ENCODE measurements at regions not wholly inside any gene's neighbourhood (a gene's known extent, or its start where the extent isn't known, plus 50 kb on each side); places are given as distances from the start of the nearest gene placed in this dataset.

DNA sequence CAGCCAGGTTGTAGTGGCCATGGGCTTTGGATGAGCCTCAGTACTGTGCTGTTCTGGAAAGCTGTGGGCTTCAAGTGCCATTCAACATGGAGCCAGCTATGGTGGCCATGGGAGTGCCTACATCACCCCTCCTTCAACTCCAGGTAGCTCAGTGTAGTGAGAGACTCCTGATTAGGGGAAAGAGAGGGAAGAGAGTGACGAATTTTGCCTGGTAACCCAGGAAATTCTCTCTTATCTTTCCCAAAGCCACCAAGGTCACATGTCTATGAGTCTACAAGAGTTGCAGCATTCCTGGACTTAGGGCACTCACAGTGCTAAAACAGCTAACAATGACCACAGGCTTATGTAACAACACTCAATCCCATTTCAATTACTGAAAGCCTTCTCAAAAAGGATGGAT is 81.7 kb upstream of the SPTLC1 start:
- H3K9me3 ChIP-seq = peaks cover 0 to 6% of the 10 kb centered on the region in 2 donors
- TF ChIP-seq, protein P1, sequence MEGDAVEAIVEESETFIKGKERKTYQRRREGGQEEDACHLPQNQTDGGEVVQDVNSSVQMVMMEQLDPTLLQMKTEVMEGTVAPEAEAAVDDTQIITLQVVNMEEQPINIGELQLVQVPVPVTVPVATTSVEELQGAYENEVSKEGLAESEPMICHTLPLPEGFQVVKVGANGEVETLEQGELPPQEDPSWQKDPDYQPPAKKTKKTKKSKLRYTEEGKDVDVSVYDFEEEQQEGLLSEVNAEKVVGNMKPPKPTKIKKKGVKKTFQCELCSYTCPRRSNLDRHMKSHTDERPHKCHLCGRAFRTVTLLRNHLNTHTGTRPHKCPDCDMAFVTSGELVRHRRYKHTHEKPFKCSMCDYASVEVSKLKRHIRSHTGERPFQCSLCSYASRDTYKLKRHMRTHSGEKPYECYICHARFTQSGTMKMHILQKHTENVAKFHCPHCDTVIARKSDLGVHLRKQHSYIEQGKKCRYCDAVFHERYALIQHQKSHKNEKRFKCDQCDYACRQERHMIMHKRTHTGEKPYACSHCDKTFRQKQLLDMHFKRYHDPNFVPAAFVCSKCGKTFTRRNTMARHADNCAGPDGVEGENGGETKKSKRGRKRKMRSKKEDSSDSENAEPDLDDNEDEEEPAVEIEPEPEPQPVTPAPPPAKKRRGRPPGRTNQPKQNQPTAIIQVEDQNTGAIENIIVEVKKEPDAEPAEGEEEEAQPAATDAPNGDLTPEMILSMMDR (IDR thresholded peaks at IDR 0.05) = no peak
- no peaks in the 10 kb centered on the region for H3K4me1 ChIP-seq
- H3K4me3 ChIP-seq = no peak overlapping the region
- DNase-seq (ENCODE audit: low spot score) = no peak
- no peaks in the 10 kb centered on the region for H3K27me3 ChIP-seq
- H3K36me3 ChIP-seq = no peaks in the 10 kb centered on the region
- no peak overlapping the region for H3K27ac ChIP-seq

DNA sequence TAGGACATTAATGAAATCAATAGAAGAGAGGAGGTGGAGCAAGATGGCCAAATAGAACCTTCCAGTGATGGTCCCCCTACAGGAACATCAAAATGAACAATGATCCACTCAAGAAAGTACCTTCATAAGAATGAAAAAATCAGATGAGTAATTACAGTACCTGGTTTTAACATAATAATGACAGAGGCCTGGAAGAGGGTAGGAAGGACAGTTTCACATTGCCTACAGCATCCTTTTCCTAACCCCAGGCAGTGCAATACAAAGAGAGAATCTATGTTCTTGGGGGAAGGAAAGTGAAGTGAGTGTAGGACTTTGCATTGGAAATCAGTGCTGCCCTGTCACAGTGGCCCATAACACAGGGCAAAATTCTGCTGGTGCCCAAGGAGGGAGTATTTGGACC is 81.2 kb upstream of the SPTLC1 start:
- TF ChIP-seq, protein P1 (IDR thresholded peaks at IDR 0.05) = no peak
- peaks cover 0 to 6% of the 10 kb centered on the region in 2 donors for H3K9me3 ChIP-seq
- H3K27me3 ChIP-seq = no peaks in the 10 kb centered on the region
- no peak overlapping the region for H3K27ac ChIP-seq
- no peaks in the 10 kb centered on the region for H3K36me3 ChIP-seq
- no peak overlapping the region for H3K4me3 ChIP-seq
- no peaks in the 10 kb centered on the region for H3K4me1 ChIP-seq
- DNase-seq (ENCODE audit: low spot score) = no peak

DNA sequence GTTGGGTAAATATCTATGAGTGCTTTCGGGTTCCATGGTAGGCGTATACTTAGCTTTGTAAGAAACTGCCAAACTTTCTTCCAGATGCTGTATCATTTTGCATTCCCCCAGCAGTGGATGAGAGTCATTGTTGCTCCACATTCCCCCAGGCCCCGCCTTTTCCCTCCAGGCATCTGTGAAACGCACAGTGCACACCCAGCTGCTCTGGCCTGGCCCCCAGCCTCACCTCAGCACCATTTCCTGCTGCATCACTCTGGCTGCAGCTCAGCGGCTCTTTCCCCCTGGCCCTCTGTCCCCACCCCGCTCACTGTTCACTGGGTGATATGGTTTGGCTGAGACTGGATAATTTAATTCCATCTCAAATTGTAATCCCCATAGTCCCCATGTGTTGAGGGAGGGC is 76.6 kb upstream of the SPTLC1 start:
- Histone ChIP-seq H3K4me1 (no peaks in the 10 kb centered on the region), H3K27ac (no peak overlapping the region), H3K27me3 (no peaks in the 10 kb centered on the region), H3K9me3 (no peaks in the 10 kb centered on the region), H3K4me3 (no peak overlapping the region), H3K36me3 (no peaks in the 10 kb centered on the region)
- DNase-seq (ENCODE audit: low spot score) = no peak
- TF ChIP-seq, protein P1 (IDR thresholded peaks at IDR 0.05) = no peak

DNA sequence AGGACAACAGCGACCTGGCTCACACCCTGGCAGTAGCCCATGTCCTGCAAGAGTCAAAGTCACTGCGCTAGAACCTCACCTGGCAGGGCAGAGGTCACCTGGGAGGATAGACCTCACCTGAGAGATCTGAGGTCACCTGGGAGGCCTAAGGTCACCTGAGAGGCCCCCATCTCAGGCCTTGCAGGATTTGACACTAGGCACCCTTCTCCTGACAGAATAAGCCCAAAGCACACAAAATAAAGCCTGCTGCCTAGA is 75.2 kb upstream of the SPTLC1 start:
- TF ChIP-seq, protein P1 (IDR thresholded peaks at IDR 0.05) = no peak
- H3K9me3 ChIP-seq = no peaks in the 10 kb centered on the region
- no peak overlapping the region for H3K27ac ChIP-seq
- DNase-seq (ENCODE audit: low spot score) = no peak
- no peak overlapping the region for H3K4me3 ChIP-seq
- H3K4me1 ChIP-seq = no peaks in the 10 kb centered on the region
- no peaks in the 10 kb centered on the region for H3K36me3 ChIP-seq
- no peaks in the 10 kb centered on the region for H3K27me3 ChIP-seq

DNA sequence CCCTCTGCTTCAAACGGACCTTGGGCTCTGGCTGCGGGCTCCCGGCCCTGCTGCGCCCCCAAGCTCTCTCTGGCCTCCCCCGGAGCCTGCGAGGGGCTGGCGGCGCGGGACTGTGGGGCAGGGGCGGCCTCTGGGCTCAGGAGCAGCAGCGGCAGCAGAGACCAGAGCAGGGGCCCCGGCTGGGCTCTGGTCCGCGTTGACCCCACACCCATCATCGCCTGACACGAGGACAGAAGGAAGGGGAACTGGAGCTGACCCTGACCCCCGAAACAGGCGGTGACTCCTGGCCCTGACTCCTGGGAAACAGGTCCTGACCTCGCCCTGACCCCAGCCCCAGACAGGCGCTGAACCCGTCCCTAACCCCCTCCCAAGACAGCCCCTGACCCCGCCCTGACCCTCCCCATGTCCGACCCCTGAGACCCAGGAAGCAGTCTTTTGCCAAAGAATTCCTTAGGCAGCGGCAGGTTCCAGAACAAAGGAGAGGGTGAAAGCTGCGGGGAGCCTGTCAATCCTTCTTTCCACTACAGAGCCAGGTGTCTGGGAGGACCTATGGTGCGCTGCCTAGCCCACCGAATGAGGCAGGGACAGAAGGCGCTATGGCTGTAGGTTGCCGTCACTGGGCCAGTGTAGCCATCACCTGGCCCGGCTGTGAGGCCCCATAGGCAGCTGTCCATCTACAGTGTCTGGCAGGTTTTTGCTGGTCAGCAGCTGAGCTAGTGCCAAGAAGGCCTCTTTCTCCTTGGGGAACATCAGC is 74.7 kb upstream of the SPTLC1 start:
- Histone ChIP-seq H3K4me3 (no peak overlapping the region), H3K27ac (no peak overlapping the region), H3K36me3 (no peaks in the 10 kb centered on the region), H3K9me3 (no peaks in the 10 kb centered on the region), H3K27me3 (no peaks in the 10 kb centered on the region), H3K4me1 (no peaks in the 10 kb centered on the region)
- TF ChIP-seq, protein P1 (IDR thresholded peaks at IDR 0.05) = no peak
- DNase-seq (ENCODE audit: low spot score) = no peak

Data from right atrium auricular region (tissue), 2 donors.